PC-3 (cell line): ENCODE measurements at regions not wholly inside any gene's neighbourhood (a gene's known extent, or its start where the extent isn't known, plus 50 kb on each side); places are given as distances from the start of the nearest gene placed in this dataset.

Source experiments
- ATAC-seq: fragments of 200-7000 bp; cut with Tn5 transposase; 2 replicates; pipeline ENCODE4 v1.9.1; 2020; ENCODE audit warnings: mild to moderate bottlenecking, moderate library complexity
- BruUV-seq: library from RNA; stranded (reverse); fragments of 400-500 nt; replicated peaks from 2 replicates; lab custom pipeline; 2021; lab: Mats Ljungman, UMichigan
- CTCF ChIA-PET: fragments of 300-600 bp; sonication (Branson Sonifier 250); formaldehyde crosslinking; loops from one replicate; lab custom pipeline; 2022; ENCODE audit warnings: antibody characterized with exemption; lab: Charles Lee
- POLR2A ChIA-PET: fragments of 300-600 bp; sonication (Branson Sonifier 250); formaldehyde crosslinking; loops from one replicate; lab custom pipeline; 2022; ENCODE audit warnings: antibody characterized with exemption; ENCODE audit not compliant: unreplicated experiment; lab: Charles Lee
- DNase-seq: peaks from one replicate; pipeline ENCODE4 v3.0.0-alpha.2; 2015
- H2AFZ ChIP-seq: fragments of 300-600 bp; sonication (generic); 2 replicates; pipeline ENCODE4 v1.6.0; 2016; ENCODE audit warnings: antibody characterized with exemption, low read length
- H3F3A ChIP-seq: fragments of 300-600 bp; sonication (generic); one replicate; pipeline ENCODE4 v1.6.0; 2017; ENCODE audit warnings: antibody characterized with exemption, low read length, control low read depth, mild to moderate bottlenecking; ENCODE audit not compliant: unreplicated experiment
- H3K27ac ChIP-seq: fragments of 300-600 bp; sonication (generic); 2 replicates; pipeline ENCODE4 v1.5.1; 2016; ENCODE audit warnings: mild to moderate bottlenecking, low read length
- H3K27me3 ChIP-seq: fragments of 300-600 bp; sonication (generic); 2 replicates; pipeline ENCODE4 v1.6.1; 2016; ENCODE audit warnings: low read length, mixed read lengths
- H3K36me3 ChIP-seq: fragments of 300-600 bp; sonication (generic); 2 replicates; pipeline ENCODE4 v1.6.1; 2016; ENCODE audit warnings: low read depth, mixed run types, low read length, mixed read lengths
- H3K4me1 ChIP-seq: fragments of 300-600 bp; sonication (generic); 2 replicates; pipeline ENCODE4 v1.5.1; 2016; ENCODE audit warnings: low read length; ENCODE audit not compliant: insufficient read depth
- H3K4me2 ChIP-seq: fragments of 300-600 bp; sonication (generic); 2 replicates; pipeline ENCODE4 v1.6.0; 2016; ENCODE audit warnings: low read length
- H3K4me3 ChIP-seq: fragments of 300-600 bp; sonication (generic); 2 replicates; pipeline ENCODE4 v1.5.1; 2016; ENCODE audit warnings: mild to moderate bottlenecking, low read length, mixed read lengths
- H3K79me2 ChIP-seq: fragments of 300-600 bp; sonication (generic); 2 replicates; pipeline ENCODE4 v1.6.1; 2017; ENCODE audit warnings: low read length, mixed read lengths
- H3K9ac ChIP-seq: fragments of 300-600 bp; sonication (generic); 2 replicates; pipeline ENCODE4 v1.6.0; 2016; ENCODE audit warnings: mild to moderate bottlenecking, low read length
- H3K9me2 ChIP-seq: fragments of 300-600 bp; sonication (generic); replicated peaks from 2 replicates; pipeline ENCODE4 v1.6.1; 2016; ENCODE audit warnings: mixed run types, low read length, mixed read lengths
- H3K9me3 ChIP-seq: fragments of 300-600 bp; sonication (generic); 2 replicates; pipeline ENCODE4 v1.6.1; 2016; ENCODE audit warnings: low read length, mixed read lengths
- H4K20me1 ChIP-seq: fragments of 300-600 bp; sonication (generic); 2 replicates; pipeline ENCODE4 v1.6.1; 2016; ENCODE audit warnings: low read length, mixed read lengths
- CTCF ChIP-seq: fragments of 300-600 bp; sonication (generic); conservative IDR thresholded peaks from 2 replicates; pipeline ENCODE4 v1.5.1; 2017; ENCODE audit warnings: antibody characterized with exemption, low read depth, mild to moderate bottlenecking, low read length
- EZH2 ChIP-seq: fragments of 300-600 bp; sonication (generic); IDR thresholded peaks from one replicate; pipeline ENCODE4 v1.6.1; 2017; ENCODE audit warnings: antibody characterized with exemption, mild to moderate bottlenecking, low read length; ENCODE audit not compliant: unreplicated experiment
- EZH2phosphoT487 ChIP-seq: fragments of 300-600 bp; sonication (generic); IDR thresholded peaks from 2 replicates; pipeline ENCODE4 v1.6.1; 2018; ENCODE audit warnings: mild to moderate bottlenecking, antibody characterized with exemption, low read length, borderline replicate concordance
- intact Hi-C: fragments of 100-400 bp; cut with micrococcal nuclease; formaldehyde crosslinking; loops from 2 replicates; pipeline ENCODE4 v1.9.0; 2023

GRCh38 chr2:41924709-41925408 lies 123.0 kb upstream of the PKDCC start:
- CTCF ChIA-PET = no interaction called here
- DNase-seq (no peak), ATAC-seq (no peak)
- no peak overlapping the region for H3K4me2 ChIP-seq
- H3K4me3 ChIP-seq = no peak overlapping the region
- H3K9me3 ChIP-seq = no peaks in the 10 kb centered on the region
- no peaks in the 10 kb centered on the region for H4K20me1 ChIP-seq
- H3F3A ChIP-seq = no peaks in the 10 kb centered on the region
- POLR2A ChIA-PET = interaction anchor here (0.6 kb wide), 1 partner anchor 58 kb away, joined by 9 read pairs; no protein-coding TSS in a partner anchor
- no peaks in the 10 kb centered on the region for H3K79me2 ChIP-seq
- TF ChIP-seq CTCF = no peak
- TF ChIP-seq EZH2 = no peak
- no peak for TF ChIP-seq EZH2phosphoT487
- H3K9me2 ChIP-seq = no peaks in the 10 kb centered on the region
- no peak overlapping the region for H2AFZ ChIP-seq
- H3K4me1 ChIP-seq = peaks cover 28% of the 10 kb centered on the region
- intact Hi-C loops = no loop called here
- H3K27ac ChIP-seq = no peak overlapping the region
- H3K36me3 ChIP-seq = no peaks in the 10 kb centered on the region
- H3K9ac ChIP-seq = no peak overlapping the region
- BruUV-seq = no TSS peak
- no peaks in the 10 kb centered on the region for H3K27me3 ChIP-seq

GRCh38 chr2:41925712-41926111 lies 122.1 kb upstream of the PKDCC start:
- intact Hi-C loops = no loop called here
- Histone ChIP-seq H3K79me2 (no peaks in the 10 kb centered on the region), H3K9me2 (no peaks in the 10 kb centered on the region), H3K4me2 (no peak overlapping the region), H3K4me3 (no peak overlapping the region), H2AFZ (no peak overlapping the region), H3K27ac (no peak overlapping the region), H3K9me3 (no peaks in the 10 kb centered on the region), H3K9ac (no peak overlapping the region), H4K20me1 (no peaks in the 10 kb centered on the region), H3K27me3 (no peaks in the 10 kb centered on the region), H3F3A (no peaks in the 10 kb centered on the region), H3K4me1 (peaks cover 32% of the 10 kb centered on the region), H3K36me3 (no peaks in the 10 kb centered on the region)
- BruUV-seq = no TSS peak
- DNase-seq (no peak), ATAC-seq (no peak)
- ChIA-PET CTCF (no interaction called here), POLR2A (no interaction called here)
- TF ChIP-seq EZH2phosphoT487 = no peak

- Histone ChIP-seq H3F3A (no peaks in the 10 kb centered on the region), H3K79me2 (no peaks in the 10 kb centered on the region), H3K27me3 (no peaks in the 10 kb centered on the region), H3K27ac (no peak overlapping the region), H3K36me3 (no peaks in the 10 kb centered on the region), H3K4me1 (peaks cover 42% of the 10 kb centered on the region), H3K4me2 (no peak overlapping the region), H3K4me3 (no peak overlapping the region), H3K9me2 (no peaks in the 10 kb centered on the region), H3K9ac (no peak overlapping the region), H3K9me3 (no peaks in the 10 kb centered on the region), H4K20me1 (no peaks in the 10 kb centered on the region), H2AFZ (no peak overlapping the region)
- no peak for TF ChIP-seq CTCF
- no peak for TF ChIP-seq EZH2
- no peak for TF ChIP-seq EZH2phosphoT487
- DNase-seq (no peak), ATAC-seq (no peak)
- intact Hi-C loops = no loop called here
- no TSS peak for BruUV-seq
- ChIA-PET CTCF (no interaction called here), POLR2A (no interaction called here)
Observed at GRCh38 chr2:41926614-41927580, 120.9 kb upstream of the PKDCC start.
